HL-60 (cell line): ENCODE measurements at regions not wholly inside any gene's neighbourhood (a gene's known extent, or its start where the extent isn't known, plus 50 kb on each side); places are given as distances from the start of the nearest gene placed in this dataset.

Experiments
- DNase-seq, 2 experiments: peaks; one replicate each; pipeline ENCODE4 v3.0.0-alpha.2; 2010 to 2020; ENCODE audit warnings: low read depth in 1 of 2, low spot score in 1 of 2
- H3K27ac ChIP-seq: fragments of 250-450 bp; sonication (Bioruptor Pico); replicated peaks from 2 replicates; pipeline ENCODE4 v1.5.1; 2020; ENCODE audit warnings: mild to moderate bottlenecking, moderate library complexity
- H3K27me3 ChIP-seq: fragments of 250-450 bp; sonication (Bioruptor Pico); 2 replicates; pipeline ENCODE4 v1.5.1; 2021; ENCODE audit warnings: mild to moderate bottlenecking, moderate library complexity; ENCODE audit not compliant: insufficient read depth, poor library complexity, severe bottlenecking
- H3K4me3 ChIP-seq: replicated peaks from 2 replicates; pipeline ENCODE4 v1.5.1; 2011; ENCODE audit warnings: mild to moderate bottlenecking, control low read depth, low read length; ENCODE audit not compliant: insufficient read depth
- GABPA ChIP-seq: IDR thresholded peaks from 2 replicates; pipeline ENCODE4 v1.6.1; 2012; ENCODE audit warnings: low read depth
- POLR2AphosphoS5 ChIP-seq: IDR thresholded peaks from 2 replicates; pipeline ENCODE4 v1.6.1; 2012; ENCODE audit warnings: low read depth
- SPI1 ChIP-seq: IDR thresholded peaks from 2 replicates; pipeline ENCODE4 v1.6.1; 2012; ENCODE audit warnings: low read depth, mild to moderate bottlenecking, borderline replicate concordance
- TF ChIP-seq, protein P1 (sequence below): IDR thresholded peaks from 2 replicates; pipeline ENCODE4 v1.6.1; 2012; ENCODE audit warnings: low read depth; ENCODE audit not compliant: insufficient replicate concordance
- TF ChIP-seq, protein P2 (sequence below): IDR thresholded peaks from one replicate; pipeline ENCODE4 v1.5.1; 2011; ENCODE audit warnings: low read length, control low read depth, inconsistent platforms; ENCODE audit not compliant: insufficient read depth

DNA sequence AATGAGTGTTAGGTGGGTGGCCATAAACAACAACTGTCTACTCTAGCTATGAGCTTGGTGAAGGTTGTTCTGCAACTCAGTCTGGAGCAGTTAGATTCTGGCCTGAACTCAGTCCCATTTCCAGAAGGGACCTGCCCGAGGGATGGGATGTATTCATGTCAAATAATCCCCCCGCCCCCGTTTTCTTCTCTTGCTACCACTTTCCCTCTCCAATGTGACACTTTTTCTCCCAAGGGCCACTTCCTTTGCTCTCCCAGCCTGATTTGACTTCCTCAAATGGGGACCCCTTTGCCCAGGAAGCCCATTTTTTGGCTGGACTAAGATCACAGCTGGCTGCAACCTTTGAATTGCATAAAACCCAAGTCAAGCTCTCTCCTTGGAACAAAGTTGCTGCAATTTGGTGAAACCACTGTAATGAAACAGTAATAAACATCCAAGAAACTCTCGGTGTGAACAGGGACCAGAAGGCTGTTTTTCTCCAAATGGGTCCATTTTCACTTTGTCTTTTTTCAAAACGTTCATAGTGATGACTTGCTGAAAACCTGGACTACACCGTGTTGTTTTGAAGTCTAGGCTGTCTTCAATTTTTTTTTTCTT, 137.2 kb upstream of the GSC start:
- Histone ChIP-seq H3K27me3 (no peaks in the 10 kb centered on the region), H3K4me3 (no peak overlapping the region), H3K27ac (no peak overlapping the region)
- DNase-seq, result no peak
- TF ChIP-seq, protein P1, sequence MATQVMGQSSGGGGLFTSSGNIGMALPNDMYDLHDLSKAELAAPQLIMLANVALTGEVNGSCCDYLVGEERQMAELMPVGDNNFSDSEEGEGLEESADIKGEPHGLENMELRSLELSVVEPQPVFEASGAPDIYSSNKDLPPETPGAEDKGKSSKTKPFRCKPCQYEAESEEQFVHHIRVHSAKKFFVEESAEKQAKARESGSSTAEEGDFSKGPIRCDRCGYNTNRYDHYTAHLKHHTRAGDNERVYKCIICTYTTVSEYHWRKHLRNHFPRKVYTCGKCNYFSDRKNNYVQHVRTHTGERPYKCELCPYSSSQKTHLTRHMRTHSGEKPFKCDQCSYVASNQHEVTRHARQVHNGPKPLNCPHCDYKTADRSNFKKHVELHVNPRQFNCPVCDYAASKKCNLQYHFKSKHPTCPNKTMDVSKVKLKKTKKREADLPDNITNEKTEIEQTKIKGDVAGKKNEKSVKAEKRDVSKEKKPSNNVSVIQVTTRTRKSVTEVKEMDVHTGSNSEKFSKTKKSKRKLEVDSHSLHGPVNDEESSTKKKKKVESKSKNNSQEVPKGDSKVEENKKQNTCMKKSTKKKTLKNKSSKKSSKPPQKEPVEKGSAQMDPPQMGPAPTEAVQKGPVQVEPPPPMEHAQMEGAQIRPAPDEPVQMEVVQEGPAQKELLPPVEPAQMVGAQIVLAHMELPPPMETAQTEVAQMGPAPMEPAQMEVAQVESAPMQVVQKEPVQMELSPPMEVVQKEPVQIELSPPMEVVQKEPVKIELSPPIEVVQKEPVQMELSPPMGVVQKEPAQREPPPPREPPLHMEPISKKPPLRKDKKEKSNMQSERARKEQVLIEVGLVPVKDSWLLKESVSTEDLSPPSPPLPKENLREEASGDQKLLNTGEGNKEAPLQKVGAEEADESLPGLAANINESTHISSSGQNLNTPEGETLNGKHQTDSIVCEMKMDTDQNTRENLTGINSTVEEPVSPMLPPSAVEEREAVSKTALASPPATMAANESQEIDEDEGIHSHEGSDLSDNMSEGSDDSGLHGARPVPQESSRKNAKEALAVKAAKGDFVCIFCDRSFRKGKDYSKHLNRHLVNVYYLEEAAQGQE, result no peak
- TF ChIP-seq, protein P2, sequence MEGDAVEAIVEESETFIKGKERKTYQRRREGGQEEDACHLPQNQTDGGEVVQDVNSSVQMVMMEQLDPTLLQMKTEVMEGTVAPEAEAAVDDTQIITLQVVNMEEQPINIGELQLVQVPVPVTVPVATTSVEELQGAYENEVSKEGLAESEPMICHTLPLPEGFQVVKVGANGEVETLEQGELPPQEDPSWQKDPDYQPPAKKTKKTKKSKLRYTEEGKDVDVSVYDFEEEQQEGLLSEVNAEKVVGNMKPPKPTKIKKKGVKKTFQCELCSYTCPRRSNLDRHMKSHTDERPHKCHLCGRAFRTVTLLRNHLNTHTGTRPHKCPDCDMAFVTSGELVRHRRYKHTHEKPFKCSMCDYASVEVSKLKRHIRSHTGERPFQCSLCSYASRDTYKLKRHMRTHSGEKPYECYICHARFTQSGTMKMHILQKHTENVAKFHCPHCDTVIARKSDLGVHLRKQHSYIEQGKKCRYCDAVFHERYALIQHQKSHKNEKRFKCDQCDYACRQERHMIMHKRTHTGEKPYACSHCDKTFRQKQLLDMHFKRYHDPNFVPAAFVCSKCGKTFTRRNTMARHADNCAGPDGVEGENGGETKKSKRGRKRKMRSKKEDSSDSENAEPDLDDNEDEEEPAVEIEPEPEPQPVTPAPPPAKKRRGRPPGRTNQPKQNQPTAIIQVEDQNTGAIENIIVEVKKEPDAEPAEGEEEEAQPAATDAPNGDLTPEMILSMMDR, result no peak
- TF ChIP-seq SPI1 (no peak), POLR2AphosphoS5 (no peak), GABPA (no peak)

- Histone ChIP-seq H3K4me3 (no peak overlapping the region), H3K27me3 (no peaks in the 10 kb centered on the region), H3K27ac (no peak overlapping the region)
- no peak for DNase-seq
- TF ChIP-seq SPI1, result no peak
- TF ChIP-seq POLR2AphosphoS5, result no peak
- no peak for TF ChIP-seq GABPA
- TF ChIP-seq, protein P2, result no peak
- TF ChIP-seq, protein P1, result no peak
These were observed 136.7 kb upstream of the GSC start for GRCh38 chr14:94906577-94906976.

DNA sequence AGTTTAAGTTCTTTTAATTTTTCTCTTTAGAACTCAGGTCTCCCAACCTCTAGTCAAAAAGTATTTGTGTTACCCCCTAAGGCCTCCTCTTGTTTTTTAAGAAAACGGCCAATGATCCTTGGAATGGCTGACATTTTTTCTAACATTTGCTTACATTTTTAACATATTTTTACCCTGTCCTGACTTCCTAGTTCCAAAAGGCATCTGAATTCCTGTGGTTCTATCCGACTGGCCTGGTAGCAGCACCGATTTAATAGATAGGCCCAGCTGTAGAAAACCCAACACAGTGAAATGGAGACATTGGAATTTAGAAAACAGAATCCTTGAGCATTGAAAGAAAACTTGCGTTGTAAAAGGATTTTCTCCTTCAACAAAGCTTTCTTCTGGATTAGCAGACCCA, 134.7 kb upstream of the GSC start:
- no peak for TF ChIP-seq POLR2AphosphoS5
- TF ChIP-seq, protein P2, result no peak
- TF ChIP-seq SPI1, result no peak
- TF ChIP-seq, protein P1, result no peak
- TF ChIP-seq GABPA, result no peak
- no peak overlapping the region for H3K27ac ChIP-seq
- H3K4me3 ChIP-seq, result no peak overlapping the region
- H3K27me3 ChIP-seq, result no peaks in the 10 kb centered on the region
- DNase-seq, result no peak
